GM23338 (cell line): ENCODE measurements at regions not wholly inside any gene's neighbourhood (a gene's known extent, or its start where the extent isn't known, plus 50 kb on each side); places are given as distances from the start of the nearest gene placed in this dataset.

ENCODE experiments used
- ATAC-seq: fragments of 200-7000 bp; cut with Tn5 transposase; 3 replicates; pipeline ENCODE4 v1.9.1; 2020
- DNase-seq: peaks from one replicate; pipeline ENCODE4 v3.0.0-alpha.2; 2015; ENCODE audit warnings: low spot score
- H2AFZ ChIP-seq: fragments of 200-600 bp; sonication (generic); 2 replicates; pipeline ENCODE4 v1.8.0; 2016; ENCODE audit warnings: antibody characterized with exemption, mild to moderate bottlenecking, moderate library complexity
- H3F3A ChIP-seq: fragments of 200-600 bp; sonication (generic); replicated peaks from 2 replicates; pipeline ENCODE4 v1.8.0; 2017; ENCODE audit warnings: antibody characterized with exemption, mixed run types, low read depth
- H3K27ac ChIP-seq: fragments of 200-600 bp; sonication (generic); 2 replicates; pipeline ENCODE4 v1.6.1; 2016; ENCODE audit warnings: low read depth
- H3K27me3 ChIP-seq: fragments of 200-600 bp; sonication (generic); 2 replicates; pipeline ENCODE4 v1.8.0; 2016; ENCODE audit warnings: mild to moderate bottlenecking, mixed run types, moderate library complexity; ENCODE audit not compliant: insufficient read depth
- H3K36me3 ChIP-seq: fragments of 200-600 bp; sonication (generic); 2 replicates; pipeline ENCODE4 v1.8.0; 2016; ENCODE audit warnings: mild to moderate bottlenecking; ENCODE audit not compliant: insufficient read depth
- H3K4me1 ChIP-seq: fragments of 200-600 bp; sonication (generic); 2 replicates; pipeline ENCODE4 v1.8.0; 2016; ENCODE audit warnings: mild to moderate bottlenecking, moderate library complexity; ENCODE audit not compliant: insufficient read depth
- H3K4me2 ChIP-seq: fragments of 200-600 bp; sonication (generic); 2 replicates; pipeline ENCODE4 v1.7.1; 2017; ENCODE audit warnings: mixed run types
- H3K4me3 ChIP-seq: fragments of 200-600 bp; sonication (generic); 2 replicates; pipeline ENCODE4 v1.6.1; 2016; ENCODE audit warnings: mixed run types
- H3K79me2 ChIP-seq: fragments of 200-600 bp; sonication (generic); replicated peaks from 2 replicates; pipeline ENCODE4 v1.8.0; 2017; ENCODE audit warnings: mild to moderate bottlenecking; ENCODE audit not compliant: insufficient read depth
- H3K9me2 ChIP-seq: fragments of 200-600 bp; sonication (generic); 2 replicates; pipeline ENCODE4 v1.8.0; 2017; ENCODE audit not compliant: insufficient read depth
- H4K20me1 ChIP-seq: fragments of 200-600 bp; sonication (generic); replicated peaks from 2 replicates; pipeline ENCODE4 v1.8.0; 2017; ENCODE audit warnings: mild to moderate bottlenecking; ENCODE audit not compliant: insufficient read depth
- H3K27ac Mint-ChIP-seq: 2 replicates; pipeline ENCODE4 v1.8.0; 2020; ENCODE audit warnings: inconsistent platforms, mild to moderate bottlenecking, moderate library complexity, mixed read lengths
- H3K27me3 Mint-ChIP-seq: 3 replicates; pipeline ENCODE4 v1.8.0; 2022; ENCODE audit warnings: low read depth, mild to moderate bottlenecking, moderate library complexity, mixed read lengths, inconsistent platforms; ENCODE audit not compliant: insufficient read depth, poor library complexity
- H3K36me3 Mint-ChIP-seq: 3 replicates; pipeline ENCODE4 v1.8.0; 2021; ENCODE audit warnings: low read depth, mild to moderate bottlenecking, inconsistent platforms, moderate library complexity, mixed read lengths
- H3K4me1 Mint-ChIP-seq: 3 replicates; pipeline ENCODE4 v1.8.0; 2020; ENCODE audit warnings: mild to moderate bottlenecking, inconsistent platforms, mixed read lengths
- H3K4me3 Mint-ChIP-seq: 3 replicates; pipeline ENCODE4 v1.8.0; 2021; ENCODE audit warnings: moderate library complexity, mild to moderate bottlenecking, inconsistent platforms, mixed read lengths
- H3K9me3 Mint-ChIP-seq: 3 replicates; pipeline ENCODE4 v1.8.0; 2020; ENCODE audit warnings: moderate library complexity, mild to moderate bottlenecking, inconsistent platforms, mixed read lengths
- CREB1 ChIP-seq: fragments of 250-450 bp; sonication (Bioruptor Pico); IDR thresholded peaks from 2 replicates; pipeline ENCODE4 v1.5.0; 2020; ENCODE audit warnings: low read depth, mild to moderate bottlenecking, moderate library complexity
- CTCF ChIP-seq, 2 experiments: fragments of 200-600 bp in 1 of 2; sonication (generic) in 1 of 2; conservative IDR thresholded peaks; 2 replicates each; pipeline versions ENCODE4 v1.5.1 to v1.6.1; 2016 to 2017; ENCODE audit warnings: antibody characterized with exemption in 2 of 2, low read depth in 2 of 2, mild to moderate bottlenecking in 2 of 2, moderate library complexity in 1 of 2
- EZH2 ChIP-seq: fragments of 200-600 bp; sonication (generic); IDR thresholded peaks from one replicate; pipeline ENCODE4 v1.8.0; 2017; ENCODE audit warnings: antibody characterized with exemption, mild to moderate bottlenecking, low read depth; ENCODE audit not compliant: unreplicated experiment
- EZH2phosphoT487 ChIP-seq: fragments of 200-600 bp; sonication (generic); IDR thresholded peaks from one replicate; pipeline ENCODE4 v1.8.1; 2018; ENCODE audit warnings: antibody characterized with exemption; ENCODE audit not compliant: unreplicated experiment
- JUNB ChIP-seq: IDR thresholded peaks from one replicate; pipeline ENCODE4 v1.6.1; 2016; ENCODE audit warnings: antibody characterized with exemption; ENCODE audit not compliant: unreplicated experiment
- POLR2AphosphoS5 ChIP-seq: IDR thresholded peaks from 2 replicates; pipeline ENCODE4 v1.6.1; 2016; ENCODE audit warnings: antibody characterized with exemption, low read depth
- REST ChIP-seq: IDR thresholded peaks from one replicate; pipeline ENCODE4 v1.6.1; 2018; ENCODE audit warnings: antibody characterized with exemption; ENCODE audit not compliant: unreplicated experiment
- STAT1 ChIP-seq: IDR thresholded peaks from one replicate; pipeline ENCODE4 v1.6.1; 2016; ENCODE audit warnings: antibody characterized with exemption; ENCODE audit not compliant: unreplicated experiment
- ZNF331 ChIP-seq: fragments of 250-450 bp; sonication (Bioruptor Pico); IDR thresholded peaks from 2 replicates; pipeline ENCODE4 v1.5.0; 2020; ENCODE audit warnings: low read depth, mild to moderate bottlenecking, moderate library complexity

GRCh38 chrX:40523852-40524251 lies 56.9 kb upstream of the ATP6AP2 start:
- peaks cover 3% of the 10 kb centered on the region for H3K27me3 Mint-ChIP-seq
- TF ChIP-seq REST (no peak), STAT1 (no peak), JUNB (no peak), EZH2 (no peak), POLR2AphosphoS5 (no peak), CTCF (conservative IDR thresholded peaks at IDR 0.05; ENCODE audit: low read depth in 2 of 2) (no peak), CREB1 (CRISPR knock-in tag) (no peak)
- H3K4me1 ChIP-seq: no peaks in the 10 kb centered on the region
- no peaks in the 10 kb centered on the region for H4K20me1 ChIP-seq
- no peaks in the 10 kb centered on the region for H3K9me2 ChIP-seq
- no peak overlapping the region for H2AFZ ChIP-seq
- no peaks in the 10 kb centered on the region for H3K79me2 ChIP-seq
- no peak overlapping the region for H3K4me3 Mint-ChIP-seq
- no peaks in the 10 kb centered on the region for H3F3A ChIP-seq
- H3K4me1 Mint-ChIP-seq: 0 out of 3 replicates have a peak, but pooled peaks cover under 1% of the 10 kb centered on the region
- H3K36me3 ChIP-seq: no peaks in the 10 kb centered on the region
- no peak overlapping the region for H3K4me2 ChIP-seq
- no peaks in the 10 kb centered on the region for H3K36me3 Mint-ChIP-seq
- no peak overlapping the region for H3K27ac Mint-ChIP-seq
- H3K4me3 ChIP-seq: no peak overlapping the region
- ATAC-seq: no peak
- no peak for DNase-seq
- no peak overlapping the region for H3K27ac ChIP-seq
- H3K9me3 Mint-ChIP-seq: no peaks in the 10 kb centered on the region
- no peaks in the 10 kb centered on the region for H3K27me3 ChIP-seq

- H3K9me2 ChIP-seq: no peaks in the 10 kb centered on the region
- ATAC-seq: no peak
- no peaks in the 10 kb centered on the region for H3F3A ChIP-seq
- no peak overlapping the region for H2AFZ ChIP-seq
- H3K27me3 Mint-ChIP-seq: no peaks in the 10 kb centered on the region
- H4K20me1 ChIP-seq: no peaks in the 10 kb centered on the region
- no peaks in the 10 kb centered on the region for H3K36me3 ChIP-seq
- H3K4me1 Mint-ChIP-seq: peaks cover 5% of the 10 kb centered on the region; the same call in 2 of the 3 replicates
- no peak for DNase-seq
- no peaks in the 10 kb centered on the region for H3K27me3 ChIP-seq
- H3K4me1 ChIP-seq: no peaks in the 10 kb centered on the region
- no peak overlapping the region for H3K4me3 ChIP-seq
- H3K27ac Mint-ChIP-seq: no peak overlapping the region
- H3K79me2 ChIP-seq: no peaks in the 10 kb centered on the region
- H3K4me3 Mint-ChIP-seq: no peak overlapping the region
- no peak overlapping the region for H3K27ac ChIP-seq
- H3K9me3 Mint-ChIP-seq: no peaks in the 10 kb centered on the region
- no peak overlapping the region for H3K4me2 ChIP-seq
- H3K36me3 Mint-ChIP-seq: no peaks in the 10 kb centered on the region
- no peak for TF ChIP-seq CTCF (conservative IDR thresholded peaks at IDR 0.05; ENCODE audit: low read depth in 2 of 2)
- no peak for TF ChIP-seq EZH2phosphoT487
- no peak for TF ChIP-seq ZNF331
Observed at GRCh38 chrX:40521868-40522450, 58.8 kb upstream of the ATP6AP2 start.
